Activated CD8-positive, alpha-beta memory T cell treated with anti-CD3 and anti-CD28 coated beads, Interleukin-2, amount 50 U/mL, for 48 hours (primary cell): ENCODE measurements at regions not wholly inside any gene's neighbourhood (a gene's known extent, or its start where the extent isn't known, plus 50 kb on each side); places are given as distances from the start of the nearest gene placed in this dataset.
"Not testable (repeated sequence)": the region's sequence is repeated elsewhere in the genome, so short reads cannot be mapped to it uniquely, and the experiment has no call there.

ENCODE experiments used
- DNase-seq: peaks from one replicate; pipeline ENCODE4 v3.0.0-alpha.2; 2020

- no peak for DNase-seq
These were observed 50.6 kb upstream of the C1QTNF9B start for GRCh38 chr13:23947893-23948292.

- DNase-seq = no peak
These were observed 51.9 kb upstream of the C1QTNF9B start for GRCh38 chr13:23949200-23949599.

DNA sequence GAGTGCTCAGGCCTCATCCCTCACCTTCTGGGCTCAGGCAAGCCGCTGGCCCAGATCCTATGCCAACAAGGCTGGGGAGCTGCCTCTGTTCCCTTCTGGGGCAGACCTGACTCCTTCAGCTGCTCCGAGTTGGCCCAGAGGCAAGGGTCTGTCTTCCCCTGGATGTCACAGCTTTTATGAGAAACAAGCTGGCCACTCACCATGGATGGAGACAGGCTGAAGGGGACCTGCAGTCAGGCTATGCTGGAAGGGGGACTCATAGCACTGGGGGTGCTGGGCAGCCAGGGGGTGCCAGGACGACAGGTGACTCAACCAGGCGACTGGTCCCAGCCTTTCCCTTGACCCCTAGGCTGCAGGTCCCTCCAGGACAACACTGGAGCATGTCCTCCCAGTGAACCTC, 52.4 kb upstream of the C1QTNF9B start:
- DNase-seq = no peak

DNA sequence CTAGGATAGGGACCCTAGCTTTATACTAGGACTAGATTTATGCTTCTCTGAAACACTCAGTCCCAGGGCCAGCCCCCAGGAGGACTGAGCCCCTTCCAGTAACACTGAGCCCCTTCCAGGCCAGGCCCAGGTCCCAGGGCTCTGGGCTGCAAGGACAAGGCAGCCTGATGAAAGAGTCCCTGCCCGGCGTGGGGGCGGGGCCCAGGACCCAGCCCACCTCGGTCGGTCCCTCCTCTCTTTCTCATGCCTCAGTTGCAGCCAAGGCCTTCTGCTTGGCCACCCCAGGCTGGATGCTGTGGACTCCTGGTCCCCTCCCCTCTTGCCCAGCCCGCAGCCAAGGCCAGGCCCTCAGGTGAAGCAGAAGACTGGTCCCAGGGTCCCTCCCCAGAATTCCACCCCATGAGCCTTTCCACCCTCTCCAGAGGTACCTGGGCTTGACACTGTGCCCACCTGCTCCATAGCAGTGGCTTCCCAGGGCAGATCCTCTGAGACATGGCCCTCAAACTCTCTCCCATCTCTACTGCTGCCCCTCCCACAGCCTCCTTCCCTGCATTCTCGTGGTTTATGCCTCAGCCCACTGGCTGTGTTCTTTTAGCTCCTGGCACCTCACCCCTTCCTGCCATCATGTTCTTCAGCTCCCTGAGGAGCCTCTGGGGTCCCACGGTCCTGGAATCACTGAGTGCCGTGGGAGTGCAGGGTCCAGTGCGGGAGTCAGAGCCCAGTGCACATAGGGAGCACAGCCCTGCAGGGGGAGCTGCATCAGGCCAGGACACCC, 53.6 kb upstream of the C1QTNF9B start:
- DNase-seq = no peak

DNA sequence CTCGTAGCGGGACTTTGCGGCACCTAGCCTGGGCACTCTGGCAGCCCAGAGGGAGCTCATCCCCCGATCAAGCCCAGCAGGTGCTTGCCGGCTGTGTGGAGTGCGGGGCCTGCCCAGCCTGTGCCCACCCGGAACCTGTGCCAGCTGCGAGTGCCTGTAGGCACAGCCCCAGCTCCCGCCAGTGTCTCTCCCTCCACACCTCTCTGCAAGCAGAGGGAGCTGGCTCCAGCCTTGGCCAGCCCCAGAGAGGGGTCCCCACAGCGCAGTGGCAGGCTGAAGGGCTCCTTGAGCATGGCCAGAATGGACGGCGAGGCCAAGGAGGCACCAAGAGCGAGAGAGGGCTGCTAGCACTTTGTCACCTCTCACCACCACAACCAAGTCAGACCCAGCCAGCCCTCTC, 55.5 kb upstream of the C1QTNF9B start:
- DNase-seq = no peak

- DNase-seq = no peak
These were observed 56.7 kb upstream of the C1QTNF9B start for GRCh38 chr13:23953860-23954512.

DNA sequence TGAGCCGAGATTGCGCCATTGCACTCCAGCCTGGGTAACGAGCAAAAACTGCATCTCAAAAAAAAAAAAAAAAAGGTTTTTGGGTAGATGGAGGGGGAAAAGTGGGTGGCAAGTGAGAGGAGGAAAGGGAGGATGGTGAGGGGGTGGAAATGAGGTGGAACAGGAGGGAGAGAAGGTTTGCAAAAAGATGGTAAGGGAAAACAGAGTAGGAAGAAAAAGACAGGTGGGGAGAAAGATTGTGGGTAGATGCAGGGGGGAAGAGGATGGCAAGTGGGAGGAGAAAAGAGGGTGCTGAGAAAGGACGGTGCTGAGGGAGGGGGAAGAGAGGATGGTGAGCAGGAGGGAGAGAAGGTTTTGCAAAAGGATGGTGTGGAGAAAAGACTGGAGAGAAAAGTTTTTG, 57.8 kb upstream of the C1QTNF9B start:
- DNase-seq = no peak

DNA sequence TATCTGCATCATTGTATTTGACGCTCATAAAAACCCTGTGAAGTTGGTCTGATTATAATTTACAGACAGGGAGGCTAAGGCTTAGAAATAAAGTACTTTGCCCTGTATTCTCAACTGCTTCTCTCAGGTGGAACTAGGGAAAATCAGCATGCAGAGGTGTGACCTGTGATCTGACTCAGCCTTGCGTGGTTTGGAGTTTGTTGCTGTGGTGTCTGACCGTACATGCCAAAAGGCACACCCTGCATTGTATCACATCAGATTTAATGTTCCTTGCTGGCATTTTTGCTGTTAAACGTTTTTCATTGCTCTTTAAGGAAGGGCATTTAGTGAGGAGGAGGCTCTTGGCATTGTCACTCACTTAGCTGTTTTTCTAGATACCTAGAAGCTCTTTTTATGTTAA, 58.8 kb upstream of the C1QTNF9B start:
- DNase-seq = no peak

DNA sequence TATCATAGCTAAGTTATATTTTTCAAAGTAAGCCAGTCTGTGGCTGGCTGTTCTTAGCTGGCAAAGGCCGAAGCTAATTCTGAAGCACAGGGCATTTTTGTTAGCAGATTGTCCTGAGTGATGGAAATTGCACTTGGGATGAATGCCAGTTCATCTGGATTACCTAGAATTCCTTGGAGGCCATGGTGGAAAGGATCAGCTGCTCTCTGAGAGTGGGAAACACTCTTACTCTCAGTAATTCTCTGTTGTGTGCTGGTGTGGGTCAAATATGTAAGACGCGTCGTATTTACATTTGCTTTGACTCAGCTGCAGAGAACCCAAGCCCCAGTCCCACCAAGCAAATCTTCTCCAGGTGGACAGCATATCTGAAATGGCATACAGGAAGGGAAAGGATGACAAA, 60.7 kb upstream of the C1QTNF9B start:
- no peak for DNase-seq

GRCh38 chr13:23959231-23959862, 62.0 kb upstream of the C1QTNF9B start:
- no peak for DNase-seq

DNA sequence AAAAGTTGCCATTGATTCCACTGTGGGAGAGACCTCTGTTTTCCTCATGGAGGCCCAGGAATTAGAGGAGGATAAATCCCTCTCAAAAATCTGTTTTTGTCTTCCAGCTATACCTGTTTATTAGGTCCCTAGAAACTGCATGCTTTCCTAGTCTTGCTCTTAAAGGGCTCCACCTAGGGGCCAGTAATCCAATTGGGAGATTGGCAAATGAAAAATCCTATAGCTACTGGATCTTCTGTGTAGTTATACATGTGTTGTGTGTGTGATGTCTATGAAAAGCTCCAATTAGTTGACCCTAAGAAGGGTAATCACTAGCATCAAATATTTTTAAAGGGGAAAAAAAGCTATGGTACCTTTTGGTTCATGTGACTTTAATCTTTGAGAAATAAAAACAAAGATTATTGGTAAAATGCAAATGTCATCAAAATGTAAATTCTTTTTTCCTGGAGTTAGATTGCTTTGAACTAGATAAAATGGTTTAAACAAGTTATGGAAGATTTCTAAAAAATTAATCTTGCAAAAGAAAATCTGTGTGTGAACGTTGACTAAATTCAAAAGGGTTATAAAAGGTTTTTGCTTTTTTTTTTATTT, 63.4 kb upstream of the C1QTNF9B start:
- no peak for DNase-seq

- DNase-seq = no peak
These were observed 66.1 kb upstream of the C1QTNF9B start for GRCh38 chr13:23963184-23963931.

- no peak for DNase-seq
These were observed 66.6 kb upstream of the C1QTNF9B start for GRCh38 chr13:23963947-23964346.

- no peak for DNase-seq
These were observed 68.0 kb upstream of the C1QTNF9B start for GRCh38 chr13:23965346-23965745.

DNA sequence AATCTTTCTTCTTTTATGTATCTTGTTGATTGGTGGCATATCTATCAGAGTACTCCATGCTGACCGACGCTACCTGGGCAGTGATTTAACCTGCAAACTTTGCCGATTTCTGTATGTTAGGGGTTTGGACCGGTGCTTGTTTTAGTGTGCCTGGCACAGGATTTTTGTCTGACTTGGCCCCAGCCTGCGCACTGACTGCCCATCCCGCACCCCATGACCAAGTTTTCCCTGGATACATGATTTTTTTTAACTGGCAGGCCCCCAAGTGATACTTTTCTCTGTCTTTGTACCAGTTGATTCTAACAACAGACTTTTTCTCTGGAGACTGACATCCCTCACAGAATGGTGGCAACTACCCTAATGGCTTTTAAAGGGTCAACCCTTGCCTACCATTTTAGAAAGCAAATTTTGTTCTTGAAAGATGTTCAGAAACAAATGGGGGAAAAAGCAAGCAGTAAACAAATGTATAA, 69.0 kb upstream of the C1QTNF9B start:
- DNase-seq = no peak

- DNase-seq = no peak
These were observed 69.7 kb upstream of the C1QTNF9B start for GRCh38 chr13:23966691-23967615.

DNA sequence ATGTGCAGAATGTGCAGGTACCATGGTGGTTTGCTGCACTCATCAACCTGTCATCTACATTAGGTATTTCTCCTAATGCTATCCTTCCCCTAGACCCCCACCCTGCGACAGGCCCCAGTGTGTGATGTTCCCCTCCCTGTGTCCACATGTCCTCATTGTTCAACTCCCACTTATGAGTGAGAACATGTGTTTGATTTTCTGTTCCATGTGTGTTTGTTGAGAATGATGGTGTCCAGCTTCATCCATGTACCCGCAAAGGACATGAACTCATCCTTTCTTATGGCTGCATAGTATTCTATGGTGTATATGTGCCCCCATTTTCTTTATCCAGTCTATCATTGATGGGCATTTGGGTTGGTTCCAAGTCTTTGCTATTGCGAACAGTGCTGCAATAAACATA, 70.5 kb upstream of the C1QTNF9B start:
- DNase-seq = not testable (repeated sequence)

DNA sequence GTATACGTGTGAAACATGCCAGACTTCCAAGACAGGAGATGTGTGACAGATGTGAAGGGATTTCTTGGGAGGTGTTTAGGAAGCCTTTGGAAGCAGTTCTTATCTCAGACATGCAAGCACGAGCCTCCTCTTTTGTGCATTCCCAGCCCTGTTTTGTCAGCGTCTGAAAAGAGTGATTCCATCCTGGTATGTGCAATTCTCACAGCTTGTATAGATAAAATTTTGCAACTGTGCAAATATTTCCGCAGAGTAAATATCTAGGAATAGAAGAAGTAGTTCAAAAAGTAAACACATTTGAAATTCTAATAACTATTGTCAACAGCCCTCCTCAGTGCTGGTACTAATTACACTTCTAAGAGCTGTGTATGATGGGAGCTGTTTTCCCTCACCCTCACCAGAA, 72.3 kb upstream of the C1QTNF9B start:
- DNase-seq = no peak

GRCh38 chr13:23979361-23980159, 82.3 kb upstream of the C1QTNF9B start:
- DNase-seq = peak; percentile 64

DNA sequence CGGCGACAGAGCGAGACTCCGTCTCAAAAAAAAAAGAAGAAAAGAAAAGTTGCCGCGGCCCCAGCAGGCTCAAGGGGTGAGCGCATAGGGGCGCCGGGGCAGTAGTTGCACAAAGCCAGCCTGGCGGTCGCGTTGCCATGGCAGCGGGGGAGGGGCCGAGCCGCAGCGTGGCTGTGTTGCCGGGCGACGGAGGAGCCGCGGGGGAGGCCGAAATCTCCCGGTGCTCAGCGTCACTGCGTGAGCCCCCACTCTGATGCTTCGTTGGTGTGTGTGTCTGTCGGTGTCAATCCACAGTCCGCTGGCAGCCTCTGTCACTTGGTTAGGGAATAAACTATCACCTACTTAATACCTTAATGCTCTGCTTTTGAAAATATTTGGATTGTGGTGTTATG, 82.9 kb upstream of the C1QTNF9B start:
- DNase-seq = peak; percentile 95

GRCh38 chr13:23983671-23984070, 86.4 kb upstream of the C1QTNF9B start:
- no peak for DNase-seq
